ENCODE measurements at regions not wholly inside any gene's neighbourhood (a gene's known extent, or its start where the extent isn't known, plus 50 kb on each side); places are given as distances from the start of the nearest gene placed in this dataset.

GRCh38 chr20:25761596-25761995 is 64.9 kb upstream of the ZNF337 start:
- no peak for TF ChIP-seq CTCF (IDR thresholded peaks at IDR 0.05; ENCODE audit: low read depth, low read length, poor library complexity, severe bottlenecking)
- TF ChIP-seq EZH2phosphoT487 (IDR thresholded peaks at IDR 0.05; ENCODE audit: borderline replicate concordance, low read length), result no peak
